GM19240 (cell line): ENCODE measurements at regions not wholly inside any gene's neighbourhood (a gene's known extent, or its start where the extent isn't known, plus 50 kb on each side); places are given as distances from the start of the nearest gene placed in this dataset.

Source experiments
- DNase-seq: peaks from one replicate; pipeline ENCODE4 v3.0.0; 2011; ENCODE audit warnings: low spot score; ENCODE audit not compliant: insufficient read length

- DNase-seq, result no peak
Measured at GRCh38 chrX:40279091-40279430, 181.3 kb upstream of the BCOR start.

GRCh38 chrX:40278340-40279090, 180.8 kb upstream of the BCOR start:
- DNase-seq, result no peak

GRCh38 chrX:40277672-40278071, 179.9 kb upstream of the BCOR start:
- no peak for DNase-seq

GRCh38 chrX:40273356-40274050, 175.7 kb upstream of the BCOR start:
- no peak for DNase-seq

GRCh38 chrX:40272776-40273175, 175.0 kb upstream of the BCOR start:
- no peak for DNase-seq

- no peak for DNase-seq
Measured at GRCh38 chrX:40272141-40272540, 174.4 kb upstream of the BCOR start.

- DNase-seq, result no peak
Measured at GRCh38 chrX:40268188-40268520, 170.4 kb upstream of the BCOR start.

- DNase-seq, result peak; percentile 21
Measured at GRCh38 chrX:40267334-40268187, 169.8 kb upstream of the BCOR start.

GRCh38 chrX:40266490-40267333, 169.0 kb upstream of the BCOR start:
- DNase-seq, result peak; percentile 16

- no peak for DNase-seq
Measured at GRCh38 chrX:40265936-40266335, 168.2 kb upstream of the BCOR start.

GRCh38 chrX:40263014-40263560, 165.3 kb upstream of the BCOR start:
- DNase-seq, result no peak

GRCh38 chrX:40262157-40263013, 164.6 kb upstream of the BCOR start:
- DNase-seq, result no peak

- DNase-seq, result no peak
Measured at GRCh38 chrX:40261833-40262156, 164.0 kb upstream of the BCOR start.

GRCh38 chrX:40260146-40260747, 162.5 kb upstream of the BCOR start:
- DNase-seq, result no peak

GRCh38 chrX:40258909-40259308, 161.2 kb upstream of the BCOR start:
- DNase-seq, result no peak

- DNase-seq, result no peak
Measured at GRCh38 chrX:40253771-40254170, 156.0 kb upstream of the BCOR start.

- DNase-seq, result no peak
Measured at GRCh38 chrX:40249582-40249981, 151.8 kb upstream of the BCOR start.

GRCh38 chrX:40248822-40249221, 151.1 kb upstream of the BCOR start:
- no peak for DNase-seq

GRCh38 chrX:40247848-40248622, 150.3 kb upstream of the BCOR start:
- no peak for DNase-seq
